ENCODE measurements at regions not wholly inside any gene's neighbourhood (a gene's known extent, or its start where the extent isn't known, plus 50 kb on each side); places are given as distances from the start of the nearest gene placed in this dataset.

GRCh38 chr18:39834636-39835035, 2120.4 kb upstream of the PIK3C3 start:
- DNase-seq = no peak

- no peak for DNase-seq
Observed at GRCh38 chr18:39825485-39826150, 2129.4 kb upstream of the PIK3C3 start.

- no peak for DNase-seq
Observed at GRCh38 chr18:39806525-39806924, 2148.5 kb upstream of the PIK3C3 start.

- DNase-seq = no peak
Observed at GRCh38 chr18:39805218-39805617, 2149.8 kb upstream of the PIK3C3 start.

GRCh38 chr18:39802648-39803229, 2152.3 kb upstream of the PIK3C3 start:
- no peak for DNase-seq

- no peak for DNase-seq
Observed at GRCh38 chr18:39801848-39802247, 2153.2 kb upstream of the PIK3C3 start.

- no peak for DNase-seq
Observed at GRCh38 chr18:39801010-39801409, 2154.0 kb upstream of the PIK3C3 start.

GRCh38 chr18:39799006-39799405, 2156.0 kb upstream of the PIK3C3 start:
- no peak for DNase-seq

GRCh38 chr18:39796393-39796792, 2158.6 kb upstream of the PIK3C3 start:
- DNase-seq = no peak

GRCh38 chr18:39795350-39795749, 2159.7 kb upstream of the PIK3C3 start:
- DNase-seq = no peak

GRCh38 chr18:39793609-39794008, 2161.4 kb upstream of the PIK3C3 start:
- no peak for DNase-seq

GRCh38 chr18:39788383-39788782, 2166.7 kb upstream of the PIK3C3 start:
- no peak for DNase-seq

GRCh38 chr18:39786477-39786876, 2168.6 kb upstream of the PIK3C3 start:
- no peak for DNase-seq

- DNase-seq = no peak
Observed at GRCh38 chr18:39784541-39784940, 2170.5 kb upstream of the PIK3C3 start.

- DNase-seq = no peak
Observed at GRCh38 chr18:39781565-39781964, 2173.5 kb upstream of the PIK3C3 start.

GRCh38 chr18:39780774-39781173, 2174.3 kb upstream of the PIK3C3 start:
- no peak for DNase-seq

- no peak for DNase-seq
Observed at GRCh38 chr18:39779926-39780325, 2175.1 kb upstream of the PIK3C3 start.

GRCh38 chr18:39776766-39777165, 2178.3 kb upstream of the PIK3C3 start:
- DNase-seq = no peak

GRCh38 chr18:39774957-39775598, 2180.0 kb upstream of the PIK3C3 start:
- no peak for DNase-seq

- no peak for DNase-seq
Observed at GRCh38 chr18:39773646-39774045, 2181.4 kb upstream of the PIK3C3 start.

GRCh38 chr18:39772155-39772919, 2182.7 kb upstream of the PIK3C3 start:
- no peak for DNase-seq

- no peak for DNase-seq
Observed at GRCh38 chr18:39770399-39770798, 2184.6 kb upstream of the PIK3C3 start.

- no peak for DNase-seq
Observed at GRCh38 chr18:39764873-39765272, 2190.2 kb upstream of the PIK3C3 start.

- DNase-seq = no peak
Observed at GRCh38 chr18:39761273-39761672, 2193.8 kb upstream of the PIK3C3 start.

Measured in central memory CD4-positive, alpha-beta T cell (primary cell).